ACC112 (cell line): ENCODE measurements at regions not wholly inside any gene's neighbourhood (a gene's known extent, or its start where the extent isn't known, plus 50 kb on each side); places are given as distances from the start of the nearest gene placed in this dataset.
"Not testable (repeated sequence)": the region's sequence is repeated elsewhere in the genome, so short reads cannot be mapped to it uniquely, and the experiment has no call there.

Experiments used
- H2AFZ ChIP-seq: fragments of 200-600 bp; sonication (generic); one replicate; pipeline ENCODE4 v1.6.0; 2017; ENCODE audit warnings: antibody characterized with exemption, low read length; ENCODE audit not compliant: unreplicated experiment
- H3K27ac ChIP-seq: fragments of 200-600 bp; sonication (generic); 2 replicates; pipeline ENCODE4 v1.5.1; 2014; ENCODE audit warnings: low read depth, mild to moderate bottlenecking, antibody characterized with exemption, low read length, moderate library complexity
- H3K27me3 ChIP-seq: fragments of 200-600 bp; sonication (generic); 2 replicates; pipeline ENCODE4 v1.6.1; 2014; ENCODE audit warnings: mild to moderate bottlenecking, antibody characterized with exemption, low read length, moderate library complexity, mixed read lengths; ENCODE audit not compliant: insufficient read depth
- H3K36me3 ChIP-seq: fragments of 200-600 bp; sonication (generic); 2 replicates; pipeline ENCODE4 v1.6.1; 2016; ENCODE audit warnings: mild to moderate bottlenecking, antibody characterized with exemption, low read length, moderate library complexity, mixed read lengths; ENCODE audit not compliant: insufficient read depth
- H3K4me1 ChIP-seq: fragments of 200-600 bp; sonication (generic); one replicate; pipeline ENCODE4 v1.6.1; 2016; ENCODE audit warnings: low read length, mixed read lengths; ENCODE audit not compliant: insufficient read depth, unreplicated experiment, control insufficient read depth
- H3K4me3 ChIP-seq: fragments of 200-600 bp; sonication (generic); 2 replicates; pipeline ENCODE4 v1.5.1; 2014; ENCODE audit warnings: mild to moderate bottlenecking, low read depth, low read length
- H3K79me2 ChIP-seq: fragments of 200-600 bp; sonication (generic); one replicate; pipeline ENCODE4 v1.6.0; 2016; ENCODE audit warnings: low read length; ENCODE audit not compliant: control insufficient read depth, unreplicated experiment, insufficient read depth

DNA sequence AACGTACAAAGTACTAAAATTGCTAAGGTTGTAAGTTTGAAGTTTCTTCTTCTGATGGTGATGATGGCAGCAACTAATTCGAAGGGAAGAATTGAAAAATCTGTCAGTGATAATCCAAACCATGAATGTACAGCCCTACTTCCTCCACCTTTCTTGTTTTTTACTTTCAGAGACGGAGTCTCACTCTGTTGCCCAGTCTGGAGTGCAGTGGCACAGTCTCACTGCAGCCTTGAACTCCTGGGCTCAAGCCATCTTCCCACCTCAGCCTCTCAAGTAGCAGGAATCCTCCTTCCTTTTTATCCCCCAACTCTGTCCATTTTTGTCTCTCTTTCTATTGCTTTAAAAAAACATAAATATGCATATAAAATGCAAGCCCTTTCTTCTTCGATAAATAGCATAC lies 112.3 kb upstream of the SOX21 start:
- Histone ChIP-seq H3K36me3 (no peaks in the 10 kb centered on the region), H3K27me3 (peaks cover 50% of the 10 kb centered on the region), H3K4me1 (no peaks in the 10 kb centered on the region), H3K27ac (no peak overlapping the region), H2AFZ (no peak overlapping the region), H3K79me2 (no peaks in the 10 kb centered on the region), H3K4me3 (no peak overlapping the region)

DNA sequence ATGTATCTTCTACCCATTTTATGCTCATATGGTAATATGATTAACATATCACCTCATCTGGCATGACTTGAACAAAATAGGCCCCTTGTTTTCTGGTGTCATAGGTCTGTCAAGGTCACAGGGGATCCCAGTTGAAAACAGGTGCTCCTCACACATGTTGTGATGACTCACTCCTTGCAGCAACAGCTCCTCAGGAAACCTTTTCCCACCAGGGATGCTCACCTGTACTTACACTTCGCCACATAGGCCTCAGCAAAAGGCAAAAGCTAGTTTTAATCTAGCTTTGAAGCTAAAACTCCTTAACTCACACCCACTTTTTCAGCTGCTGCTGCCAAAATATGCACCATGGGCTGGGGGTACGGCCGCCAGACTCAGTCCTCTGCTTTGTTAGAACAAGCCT lies 110.0 kb upstream of the SOX21 start:
- H3K27ac ChIP-seq = no peak overlapping the region
- H3K4me3 ChIP-seq = no peak overlapping the region
- H3K79me2 ChIP-seq = no peaks in the 10 kb centered on the region
- peaks cover 27% of the 10 kb centered on the region for H3K27me3 ChIP-seq
- no peak overlapping the region for H2AFZ ChIP-seq
- H3K36me3 ChIP-seq = no peaks in the 10 kb centered on the region
- H3K4me1 ChIP-seq = no peaks in the 10 kb centered on the region

DNA sequence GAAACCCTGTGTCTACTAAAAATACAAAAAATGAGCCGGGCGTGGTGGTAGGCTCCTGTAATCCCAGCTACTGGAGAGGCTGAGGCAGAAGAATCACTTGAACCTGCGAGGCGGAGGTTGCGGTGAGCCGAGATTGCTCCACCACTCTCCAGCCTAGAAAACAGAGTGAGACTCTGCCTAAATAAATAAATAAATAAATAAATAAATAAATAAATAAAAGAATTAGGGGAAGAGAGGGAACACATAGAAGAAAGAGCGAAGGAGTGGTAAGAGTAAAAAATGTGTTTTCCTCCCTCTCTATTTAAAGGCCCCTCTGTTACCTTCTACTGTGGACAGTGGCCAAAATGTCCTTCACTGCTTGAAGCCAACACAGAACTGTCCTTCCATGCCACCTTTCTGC lies 103.9 kb upstream of the SOX21 start:
- Histone ChIP-seq H3K4me1 (no peaks in the 10 kb centered on the region), H3K79me2 (no peaks in the 10 kb centered on the region), H3K36me3 (no peaks in the 10 kb centered on the region), H3K27me3 (peaks cover 14% of the 10 kb centered on the region), H3K27ac (no peak overlapping the region), H2AFZ (no peak overlapping the region), H3K4me3 (no peak overlapping the region)

DNA sequence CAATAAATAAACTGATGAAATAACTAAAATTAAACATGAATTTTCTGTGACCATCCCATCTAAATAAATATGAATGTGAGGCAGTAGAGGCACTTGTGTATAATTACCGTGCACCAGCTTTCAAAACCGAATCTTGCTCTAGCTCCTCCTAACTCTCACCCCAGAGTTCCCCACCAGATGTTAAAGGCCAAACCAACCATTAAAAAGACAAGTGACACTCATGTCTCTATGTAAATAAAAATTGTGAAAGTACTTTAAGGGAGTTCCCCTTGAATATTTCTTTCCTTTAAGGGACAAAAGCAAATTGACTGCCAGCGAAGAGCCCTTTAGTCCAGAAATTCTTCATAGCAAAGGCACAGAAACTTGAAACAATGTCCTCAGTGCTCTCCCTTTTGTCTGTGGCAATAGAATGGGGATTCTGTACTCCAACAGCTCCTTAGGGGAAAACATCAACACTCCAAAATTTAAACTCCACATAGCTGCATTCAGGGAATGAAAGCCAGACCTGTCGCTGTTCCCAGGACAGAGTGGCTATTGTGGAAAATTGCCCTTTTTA lies 101.7 kb upstream of the SOX21 start:
- H2AFZ ChIP-seq = no peak overlapping the region
- H3K4me1 ChIP-seq = no peaks in the 10 kb centered on the region
- H3K79me2 ChIP-seq = no peaks in the 10 kb centered on the region
- no peak overlapping the region for H3K4me3 ChIP-seq
- H3K27me3 ChIP-seq = peaks cover 29% of the 10 kb centered on the region
- no peak overlapping the region for H3K27ac ChIP-seq
- H3K36me3 ChIP-seq = no peaks in the 10 kb centered on the region

DNA sequence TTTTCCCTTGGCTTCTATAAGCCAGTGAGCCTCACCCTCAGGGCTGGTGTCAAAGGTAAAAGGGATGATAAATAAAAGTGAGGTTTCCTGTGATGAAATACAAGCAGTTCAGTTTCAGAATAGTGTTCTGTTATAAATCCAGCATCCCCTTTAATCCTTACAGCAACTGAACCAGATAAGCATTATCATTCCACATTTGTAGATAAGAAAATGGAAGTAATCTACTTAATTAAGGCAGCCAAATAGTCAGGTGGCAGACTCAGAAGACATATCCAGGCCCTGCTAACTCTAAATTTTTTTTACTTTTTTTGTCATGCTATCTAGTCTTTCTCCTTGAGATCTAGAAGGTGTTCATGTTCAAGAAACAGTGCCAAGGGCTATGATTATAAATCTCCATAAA lies 99.4 kb upstream of the SOX21 start:
- H3K79me2 ChIP-seq = no peaks in the 10 kb centered on the region
- H3K27me3 ChIP-seq = peaks cover 38% of the 10 kb centered on the region
- H2AFZ ChIP-seq = no peak overlapping the region
- H3K27ac ChIP-seq = no peak overlapping the region
- H3K36me3 ChIP-seq = no peaks in the 10 kb centered on the region
- no peak overlapping the region for H3K4me3 ChIP-seq
- H3K4me1 ChIP-seq = no peaks in the 10 kb centered on the region

DNA sequence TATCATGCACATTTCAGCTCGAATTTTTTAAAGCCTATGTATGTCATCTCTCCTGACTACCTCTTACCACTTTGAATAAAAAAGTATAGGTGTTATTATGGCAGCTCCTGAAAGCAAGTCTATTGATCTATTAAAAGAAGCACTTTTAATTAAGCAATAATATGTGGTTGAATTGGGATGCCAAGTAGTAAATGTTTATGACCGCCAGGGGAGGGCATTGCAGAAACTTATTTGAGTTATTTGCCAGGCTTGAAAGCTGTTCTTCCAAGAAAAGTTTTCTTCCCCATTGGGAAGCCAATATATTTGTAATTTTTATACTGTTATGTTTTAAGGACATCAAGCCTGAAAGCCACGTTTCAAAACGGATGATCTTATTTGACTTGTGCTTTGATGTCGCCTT lies 88.1 kb upstream of the SOX21 start:
- no peaks in the 10 kb centered on the region for H3K79me2 ChIP-seq
- H2AFZ ChIP-seq = no peak overlapping the region
- H3K27ac ChIP-seq = no peak overlapping the region
- H3K4me3 ChIP-seq = no peak overlapping the region
- H3K4me1 ChIP-seq = no peaks in the 10 kb centered on the region
- no peaks in the 10 kb centered on the region for H3K36me3 ChIP-seq
- H3K27me3 ChIP-seq = peaks cover 20% of the 10 kb centered on the region; the same call in 1 of the 2 replicates

DNA sequence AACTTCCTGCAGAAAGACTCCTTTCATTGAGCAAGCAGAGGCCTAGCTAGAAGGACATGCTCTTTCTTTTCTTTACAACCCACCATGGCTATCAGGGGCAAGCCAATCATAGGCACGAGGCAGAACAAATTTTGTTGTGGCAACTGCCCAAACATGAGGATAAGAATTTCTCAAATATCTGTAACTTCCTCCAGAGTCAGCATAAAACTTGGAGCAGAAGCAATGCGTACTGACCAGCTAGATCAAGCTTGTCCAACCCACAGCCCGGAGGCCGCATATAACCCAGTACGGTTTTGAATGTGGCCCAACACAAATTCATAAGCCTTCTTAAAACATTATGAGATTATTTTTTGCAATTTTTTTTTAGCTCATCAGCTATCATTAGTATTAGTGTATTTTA lies 87.0 kb upstream of the SOX21 start:
- H2AFZ ChIP-seq = no peak overlapping the region
- no peaks in the 10 kb centered on the region for H3K79me2 ChIP-seq
- peaks cover 15% of the 10 kb centered on the region; the same call in 1 of the 2 replicates for H3K27me3 ChIP-seq
- H3K36me3 ChIP-seq = no peaks in the 10 kb centered on the region
- H3K4me1 ChIP-seq = no peaks in the 10 kb centered on the region
- no peak overlapping the region for H3K27ac ChIP-seq
- no peak overlapping the region for H3K4me3 ChIP-seq

DNA sequence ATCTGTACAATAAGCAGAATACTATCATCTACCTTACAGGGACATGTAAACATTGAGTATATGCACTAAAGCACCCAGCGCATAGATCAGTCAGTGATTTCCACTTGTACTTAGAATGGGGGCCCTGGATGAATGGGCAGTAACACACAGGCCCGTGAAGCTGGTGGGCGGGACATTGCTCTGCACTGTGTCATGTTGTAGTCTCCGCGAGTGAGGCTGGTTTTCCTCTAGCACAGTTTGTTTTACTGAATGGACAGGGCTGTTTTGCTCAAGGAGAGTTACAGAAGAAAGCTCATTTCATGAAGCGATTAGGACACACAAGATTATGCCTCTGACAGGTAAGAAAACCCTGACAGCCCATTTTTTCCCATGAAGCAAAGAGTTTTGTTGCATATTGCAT lies 86.4 kb upstream of the SOX21 start:
- no peaks in the 10 kb centered on the region for H3K36me3 ChIP-seq
- no peaks in the 10 kb centered on the region for H3K4me1 ChIP-seq
- peaks cover 11% of the 10 kb centered on the region; the same call in 1 of the 2 replicates for H3K27me3 ChIP-seq
- H2AFZ ChIP-seq = no peak overlapping the region
- no peak overlapping the region for H3K27ac ChIP-seq
- H3K79me2 ChIP-seq = no peaks in the 10 kb centered on the region
- no peak overlapping the region for H3K4me3 ChIP-seq

DNA sequence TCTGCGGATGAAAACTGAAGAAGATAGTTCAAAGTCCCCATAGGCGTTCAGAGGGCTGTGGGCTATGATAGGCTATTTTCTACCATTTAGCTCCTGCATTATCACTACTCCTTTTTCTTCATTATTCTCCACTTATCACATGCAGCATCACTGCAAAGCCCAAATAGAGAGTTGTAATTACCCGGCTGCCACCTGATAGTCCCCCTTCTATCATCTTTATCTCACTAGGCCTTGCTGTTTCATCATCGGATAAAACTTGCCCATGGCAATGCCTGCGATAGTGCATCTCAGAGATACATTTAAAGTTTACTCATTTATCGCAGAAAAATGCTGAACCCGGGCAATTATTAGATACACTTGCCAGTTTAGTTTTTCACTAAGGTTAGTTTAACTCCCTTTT lies 82.9 kb upstream of the SOX21 start:
- Histone ChIP-seq H3K4me1 (no peaks in the 10 kb centered on the region), H3K27me3 (peaks cover 27% of the 10 kb centered on the region), H3K36me3 (no peaks in the 10 kb centered on the region), H2AFZ (no peak overlapping the region), H3K4me3 (no peak overlapping the region), H3K79me2 (no peaks in the 10 kb centered on the region), H3K27ac (no peak overlapping the region)

DNA sequence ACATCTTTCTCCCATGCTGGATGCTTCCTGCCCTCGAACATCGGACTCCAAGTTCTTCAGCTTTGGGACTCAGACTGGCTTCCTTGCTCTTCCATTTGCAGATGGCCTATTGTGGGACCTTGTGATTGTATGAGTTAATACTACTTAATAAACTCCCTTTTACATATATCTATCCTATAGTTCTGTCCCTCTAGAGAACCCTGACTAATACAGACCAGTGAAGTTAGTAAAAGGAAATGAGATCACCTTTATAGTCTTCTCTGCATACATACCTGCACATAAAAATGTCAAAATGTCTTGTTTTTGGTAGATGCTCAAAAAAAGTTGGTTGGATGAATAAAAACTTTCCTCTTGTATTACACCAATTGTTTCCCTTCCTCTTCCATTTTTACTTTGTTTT lies 73.9 kb upstream of the SOX21 start:
- not testable (repeated sequence) for H3K4me1 ChIP-seq, H3K79me2 ChIP-seq, H2AFZ ChIP-seq, H3K27ac ChIP-seq, H3K36me3 ChIP-seq, H3K4me3 ChIP-seq
- peaks cover 35% of the 10 kb centered on the region for H3K27me3 ChIP-seq

DNA sequence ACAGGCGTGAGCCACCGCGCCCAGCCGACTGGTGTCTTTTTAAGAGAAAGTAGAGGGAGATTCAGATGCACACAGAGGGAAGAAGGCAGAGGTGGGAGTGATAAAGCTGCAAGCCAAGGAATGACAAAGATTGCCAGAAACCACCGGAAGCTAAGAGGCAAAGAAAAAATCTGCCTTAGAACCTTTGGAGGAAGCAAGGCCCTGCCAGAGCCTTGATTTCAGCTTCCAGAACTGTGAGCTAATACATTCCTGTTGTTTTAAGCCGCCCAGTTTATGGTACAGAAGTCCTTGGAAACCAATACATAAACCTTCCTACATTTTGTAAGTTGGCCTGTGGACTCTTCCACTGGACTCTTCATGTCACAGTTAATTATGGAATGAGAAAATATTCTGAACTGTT lies 71.7 kb upstream of the SOX21 start:
- Histone ChIP-seq H3K79me2 (no peaks in the 10 kb centered on the region), H2AFZ (no peak overlapping the region), H3K27ac (no peak overlapping the region), H3K4me3 (no peak overlapping the region), H3K36me3 (no peaks in the 10 kb centered on the region), H3K4me1 (no peaks in the 10 kb centered on the region), H3K27me3 (peaks cover 25% of the 10 kb centered on the region)
